RKO (cell line): ENCODE measurements at regions not wholly inside any gene's neighbourhood (a gene's known extent, or its start where the extent isn't known, plus 50 kb on each side); places are given as distances from the start of the nearest gene placed in this dataset.
"Not testable (repeated sequence)": the region's sequence is repeated elsewhere in the genome, so short reads cannot be mapped to it uniquely, and the experiment has no call there.

Source experiments
- DNase-seq: peaks from one replicate; pipeline ENCODE4 v3.0.0-alpha.2; 2016; ENCODE audit warnings: low spot score

DNA sequence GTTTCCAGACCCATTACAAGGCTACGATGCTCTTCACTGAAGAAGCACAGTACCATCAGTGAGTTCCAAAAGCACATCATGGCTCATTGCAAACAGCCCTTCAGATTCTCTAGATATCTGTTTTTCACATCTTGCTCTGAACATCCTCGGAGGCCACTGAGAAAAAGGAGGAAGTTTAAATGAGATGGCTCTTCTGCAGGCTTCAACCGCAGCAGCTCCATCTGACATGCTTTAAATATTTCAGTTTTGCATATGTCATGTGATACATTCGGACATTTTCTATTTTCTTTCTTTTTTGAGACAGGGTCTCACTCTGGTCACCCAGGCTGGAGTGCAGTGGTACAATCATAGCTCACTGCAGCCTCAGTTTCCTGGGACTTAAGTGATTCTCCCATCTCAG is 396.8 kb downstream of the NPIPA8 start:
- DNase-seq = no peak

DNA sequence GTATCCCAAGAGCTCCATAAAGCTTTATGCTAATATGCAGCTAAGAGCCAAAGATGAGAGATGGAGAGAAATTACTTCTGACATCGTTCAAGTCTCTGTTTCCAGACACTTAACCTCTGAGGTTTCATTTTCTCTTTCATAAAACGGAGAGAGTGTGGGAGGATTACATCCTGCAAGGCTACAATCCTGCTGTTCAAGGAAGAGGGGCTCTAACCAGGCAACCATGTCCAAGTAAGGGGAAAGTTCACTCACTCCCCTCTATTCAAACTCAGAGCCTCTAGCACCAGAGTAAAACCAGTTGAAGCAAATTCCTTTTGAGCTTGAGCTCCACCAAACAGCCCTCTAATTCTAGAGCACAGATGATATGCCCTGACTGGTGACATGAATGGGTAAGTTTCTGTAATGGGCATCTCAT is 397.4 kb downstream of the NPIPA8 start:
- DNase-seq = no peak

DNA sequence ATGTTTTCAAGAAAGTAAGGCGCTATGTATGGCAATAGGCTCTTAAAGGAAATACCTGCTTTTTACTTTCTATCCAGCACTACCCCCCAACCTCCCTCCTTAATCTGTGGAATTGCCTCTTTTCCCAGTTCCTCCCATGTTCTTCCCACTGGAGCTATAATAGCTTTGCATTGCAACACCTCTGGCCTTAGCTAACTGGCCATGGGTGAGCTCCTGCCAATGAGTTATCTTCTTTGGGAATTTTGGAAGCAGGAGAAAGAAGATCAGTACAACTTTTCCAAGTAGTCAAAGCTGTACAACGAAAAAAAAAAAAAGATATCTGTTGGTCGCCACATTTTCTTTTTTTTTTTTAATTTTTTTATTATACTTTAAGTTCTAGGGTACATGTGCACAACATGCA is 398.0 kb downstream of the NPIPA8 start:
- DNase-seq = no peak

DNA sequence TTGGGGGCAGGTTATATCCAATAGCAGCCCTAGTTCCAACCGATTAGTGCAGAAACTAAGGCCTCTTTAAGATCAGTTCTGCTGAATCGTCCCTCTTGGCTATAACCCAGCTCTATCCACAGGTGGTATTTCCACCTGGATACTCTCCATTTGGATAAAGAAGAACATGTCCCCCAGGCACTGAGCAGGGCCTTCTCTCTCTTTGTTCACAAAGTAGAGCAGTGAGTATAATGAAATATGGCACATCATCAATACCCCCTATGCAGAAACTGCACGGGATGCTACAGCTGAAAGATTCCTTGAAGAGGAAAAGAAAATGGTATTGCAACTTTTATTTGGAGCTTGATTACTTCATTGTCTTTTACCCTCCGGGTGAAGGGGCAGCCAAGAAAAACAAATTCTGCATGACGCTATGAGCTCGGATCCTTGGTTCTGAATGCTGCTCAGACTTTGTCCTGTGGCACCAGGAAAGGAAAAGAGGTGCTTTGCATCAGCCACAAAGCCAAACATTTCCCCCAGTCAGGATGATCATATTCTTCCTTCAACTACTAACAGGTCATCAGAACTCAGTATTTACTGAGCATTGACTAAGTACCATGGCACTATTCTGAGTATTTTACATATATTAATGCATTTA is 399.7 kb downstream of the NPIPA8 start:
- DNase-seq = no peak

DNA sequence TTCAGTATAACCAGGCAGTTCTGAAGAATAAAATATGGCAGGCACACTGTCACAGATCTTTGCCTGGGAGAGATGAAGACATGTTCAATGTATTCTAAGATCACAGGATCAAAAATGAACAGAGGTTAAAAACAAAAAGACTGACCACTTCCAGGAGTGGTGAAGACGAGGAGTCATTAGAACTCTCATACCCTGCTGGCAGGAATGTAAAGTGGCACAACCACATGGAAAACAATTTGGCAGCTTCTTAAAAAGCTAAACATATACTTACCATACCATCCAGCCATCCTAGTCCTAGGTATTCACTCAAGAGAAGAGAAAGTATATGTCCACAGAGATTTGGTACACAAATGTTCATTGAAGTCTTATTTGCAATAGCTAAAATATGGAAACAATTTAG is 406.3 kb downstream of the NPIPA8 start:
- peak; percentile 17 for DNase-seq

DNA sequence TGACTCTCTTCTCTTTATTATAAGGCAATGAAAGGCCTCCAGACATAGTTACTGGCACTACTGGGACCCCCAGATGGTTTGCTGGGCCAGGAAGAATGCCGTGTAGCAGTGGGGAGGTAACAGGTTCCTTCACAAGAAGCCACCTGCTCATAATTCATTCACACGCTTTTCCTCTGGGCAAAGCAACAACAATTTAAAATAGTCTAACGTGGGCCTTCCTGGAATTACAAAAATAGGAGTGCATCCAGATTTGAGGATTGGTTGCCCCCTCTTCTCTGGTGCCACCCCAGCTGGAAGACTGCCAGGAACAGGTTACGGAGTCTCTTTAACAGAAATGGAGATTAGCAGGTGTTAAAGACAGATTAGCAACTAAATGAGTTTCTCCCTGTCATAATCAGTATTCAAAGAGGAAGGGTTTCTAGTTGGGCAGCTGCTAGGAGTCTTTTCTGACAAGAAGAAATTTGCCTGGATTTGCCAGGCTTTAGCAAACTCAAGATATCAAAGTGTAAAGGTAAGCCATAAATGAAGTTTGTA is 409.6 kb downstream of the NPIPA8 start:
- DNase-seq = no peak

DNA sequence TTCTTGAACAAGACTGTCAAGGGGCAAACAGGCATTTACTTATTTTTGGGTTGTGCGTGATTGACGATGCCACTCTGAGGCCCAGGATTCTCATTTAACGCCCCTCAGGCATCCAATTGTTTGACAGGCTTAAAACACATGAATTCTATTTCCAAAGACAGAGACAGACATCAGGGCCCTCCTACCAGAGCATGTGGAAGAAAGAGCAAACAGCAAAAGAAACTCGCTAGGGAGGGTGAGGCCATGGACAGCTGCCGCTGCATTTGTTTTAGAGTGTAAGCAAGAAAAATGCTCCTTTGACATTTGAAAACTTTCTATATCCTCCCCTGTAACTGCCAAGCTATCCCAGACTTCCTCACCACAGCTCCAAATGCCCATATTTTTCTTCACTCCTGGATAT is 410.1 kb downstream of the NPIPA8 start:
- DNase-seq = no peak

DNA sequence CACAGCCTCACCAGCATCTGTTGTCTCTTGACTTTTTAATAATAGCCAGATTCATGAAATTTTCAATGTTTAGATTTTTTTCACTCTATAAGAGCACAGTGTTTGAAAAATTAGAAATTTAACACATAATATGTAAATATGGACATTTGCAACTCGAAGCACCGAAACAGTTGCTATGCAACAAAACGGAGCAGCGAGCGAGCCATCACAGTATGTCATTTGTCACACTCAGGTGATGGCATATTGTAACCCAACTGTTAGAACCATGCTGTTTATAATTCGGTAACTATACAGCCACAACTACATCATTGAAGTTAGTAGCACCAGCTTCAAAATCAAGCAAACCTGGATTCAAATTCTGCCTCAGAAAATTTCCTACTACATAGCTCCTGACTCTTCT is 410.8 kb downstream of the NPIPA8 start:
- DNase-seq = no peak

DNA sequence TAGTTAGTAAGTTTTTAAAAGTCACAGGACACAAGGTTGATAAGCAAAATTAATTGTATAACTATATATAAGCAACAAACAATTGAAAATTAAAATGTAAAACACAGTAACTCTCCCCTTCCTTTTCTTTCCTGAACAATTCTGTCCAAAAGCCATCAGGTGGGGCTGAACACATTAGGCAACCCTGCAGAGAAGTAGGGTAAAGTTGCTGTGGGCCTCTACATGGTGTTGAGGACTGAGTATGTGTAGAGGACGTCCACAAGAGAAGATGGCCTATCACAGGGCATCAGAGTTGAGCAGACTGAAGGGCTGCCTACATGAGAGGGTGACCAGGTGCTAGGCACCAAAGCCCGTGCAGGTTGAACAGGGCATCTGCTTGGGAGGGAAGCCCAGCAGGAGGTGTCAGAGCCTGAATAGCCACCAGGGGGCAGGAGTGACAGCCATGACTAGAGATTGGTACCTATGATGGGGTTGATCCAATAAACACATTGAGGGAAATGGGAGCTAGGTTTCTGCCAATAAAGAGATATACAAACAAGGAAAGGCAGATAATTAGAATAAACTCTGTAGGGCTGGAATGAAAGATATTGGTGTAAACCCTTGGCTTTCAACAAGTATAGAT is 415.1 kb downstream of the NPIPA8 start:
- DNase-seq = peak; percentile 27

DNA sequence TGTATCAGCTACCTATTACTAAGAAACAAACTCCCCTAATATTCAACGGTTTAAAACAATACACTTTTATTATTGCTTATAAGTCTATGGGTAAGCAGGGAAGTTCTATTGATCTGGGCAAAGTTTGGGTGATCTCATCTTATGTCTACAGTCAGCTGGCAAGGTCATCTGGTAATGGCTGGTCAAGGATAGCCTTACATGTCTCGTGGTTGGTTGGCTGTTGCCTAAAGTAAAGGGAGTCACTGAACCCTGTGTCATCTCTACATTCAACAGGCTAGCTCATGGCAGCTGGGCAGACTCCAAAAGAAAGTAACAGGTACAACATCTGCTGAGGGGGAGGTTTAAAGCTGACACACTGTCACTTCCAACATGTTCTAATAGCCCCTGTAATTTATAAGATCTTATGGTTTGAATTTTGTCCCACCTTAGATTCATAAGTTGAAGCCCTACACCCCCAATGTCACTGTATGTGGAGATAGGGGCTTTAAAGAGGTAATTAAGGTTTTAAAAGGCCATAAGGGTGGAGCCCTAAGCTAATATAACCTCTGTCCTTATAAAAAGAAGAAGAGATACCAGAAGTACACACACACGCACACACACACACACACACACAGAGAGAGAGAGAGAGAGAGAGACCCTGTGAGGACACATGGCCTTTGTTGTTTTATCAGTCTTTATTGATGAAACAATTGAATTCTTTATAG is 419.1 kb downstream of the NPIPA8 start:
- DNase-seq = no peak

DNA sequence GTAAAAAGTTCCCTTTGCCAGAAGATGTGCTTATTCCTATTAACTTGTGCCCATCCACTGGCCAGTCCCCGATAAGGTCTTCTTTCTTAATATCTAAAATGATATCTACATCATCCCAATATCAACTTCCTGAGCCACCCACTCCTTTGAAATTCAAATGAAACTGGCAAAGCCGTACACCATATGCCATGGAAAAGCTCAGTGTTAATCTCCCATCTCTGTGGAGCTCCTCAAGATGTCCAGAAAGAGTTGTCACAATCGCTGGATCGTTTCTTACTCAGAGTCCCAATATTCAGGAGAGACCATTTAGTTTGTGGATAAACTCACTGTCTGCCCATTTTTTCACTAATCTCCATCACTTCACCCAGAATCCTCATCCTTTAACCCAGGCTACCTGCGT is 420.7 kb downstream of the NPIPA8 start:
- no peak for DNase-seq

DNA sequence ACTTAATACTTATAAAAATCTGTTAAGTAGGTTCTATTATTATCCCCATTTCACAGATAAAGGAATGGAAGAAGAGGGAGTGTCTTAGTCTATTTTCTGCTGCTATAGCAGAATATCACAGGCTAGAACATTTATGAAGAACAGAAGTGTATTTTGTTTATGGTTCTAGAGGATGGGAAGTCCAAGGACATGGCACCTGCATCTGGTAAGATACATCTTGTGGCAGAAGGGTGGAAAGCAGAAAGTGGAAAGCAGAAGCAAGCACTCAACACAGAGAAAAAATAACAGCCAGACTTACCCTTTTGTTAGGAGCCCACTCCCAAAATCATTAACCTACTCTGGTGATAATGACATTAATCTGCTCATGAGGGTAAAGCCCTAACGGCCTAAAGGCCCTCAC is 422.4 kb downstream of the NPIPA8 start:
- no peak for DNase-seq

DNA sequence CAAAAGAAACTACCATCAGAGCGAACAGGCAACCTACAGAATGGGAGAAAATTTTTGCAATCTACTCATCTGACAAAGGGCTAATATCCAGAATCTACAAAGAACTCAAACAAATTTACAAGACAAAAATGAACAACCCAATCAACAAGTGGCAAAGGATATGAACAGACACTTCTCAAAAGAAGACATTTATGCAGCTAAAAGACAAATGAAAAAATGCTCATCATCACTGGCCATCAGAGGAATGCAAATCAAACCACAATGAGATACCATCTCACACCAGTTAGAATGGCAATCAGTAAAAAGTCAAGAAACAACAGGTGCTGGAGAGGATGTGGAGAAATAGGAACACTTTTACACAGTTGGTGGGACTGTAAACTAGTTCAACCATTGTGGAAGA is 425.0 kb downstream of the NPIPA8 start:
- DNase-seq = not testable (repeated sequence)

DNA sequence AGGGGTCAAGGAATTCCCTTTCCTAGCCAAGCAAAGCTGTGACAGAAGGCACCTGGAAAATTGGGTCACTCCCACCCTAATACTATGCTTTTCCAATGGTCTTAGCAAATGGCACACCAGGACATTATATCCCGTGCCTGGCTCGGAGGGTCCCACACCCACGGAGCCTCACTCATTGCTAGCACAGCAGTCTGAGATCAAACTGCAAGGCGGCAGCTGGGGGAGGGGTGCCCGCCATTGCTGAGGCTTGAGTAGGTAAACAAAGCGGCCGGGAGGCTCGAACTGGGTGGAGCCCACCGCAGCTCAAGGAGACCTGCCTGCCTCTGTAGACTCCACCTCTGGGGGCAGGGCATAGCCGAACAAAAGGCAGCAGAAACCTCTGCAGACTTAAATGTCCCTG is 429.9 kb downstream of the NPIPA8 start:
- DNase-seq = not testable (repeated sequence)

DNA sequence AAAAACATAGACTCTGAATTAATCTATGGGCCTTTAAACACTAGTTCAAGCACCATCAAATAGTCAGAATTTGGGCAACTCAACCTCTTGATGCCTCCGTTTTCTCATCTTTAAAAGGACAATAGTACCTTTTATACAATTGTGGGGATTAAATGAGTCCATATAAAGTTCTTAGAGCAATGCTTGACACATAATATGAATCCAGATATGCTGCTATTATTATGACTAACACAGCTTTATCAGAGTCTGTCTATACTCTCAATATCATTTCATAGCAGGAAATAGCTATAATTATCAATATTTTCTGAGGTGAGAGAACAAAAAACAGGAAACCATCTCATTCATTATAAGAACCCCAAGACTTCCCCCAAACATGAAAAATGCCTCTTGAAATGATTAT is 430.5 kb upstream of the XYLT1 start:
- DNase-seq = no peak

DNA sequence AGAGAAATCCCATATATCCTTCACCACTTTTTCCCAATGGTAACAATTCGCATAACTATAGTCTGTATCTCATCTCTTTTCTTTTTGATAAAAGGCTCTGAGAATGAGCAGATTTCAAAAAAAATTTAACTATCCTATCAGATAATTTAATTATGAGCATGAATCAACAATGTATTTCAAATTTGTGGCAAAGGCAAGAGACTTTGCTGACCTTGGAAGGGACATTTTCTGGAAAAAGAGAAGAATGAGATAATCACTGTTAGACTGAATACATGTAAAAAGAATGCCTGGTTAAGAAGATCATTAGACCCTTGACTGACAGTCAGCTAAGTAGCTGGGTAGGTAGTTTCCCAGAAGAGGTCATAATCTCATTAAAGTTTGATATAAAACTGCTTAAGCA is 428.4 kb upstream of the XYLT1 start:
- no peak for DNase-seq

DNA sequence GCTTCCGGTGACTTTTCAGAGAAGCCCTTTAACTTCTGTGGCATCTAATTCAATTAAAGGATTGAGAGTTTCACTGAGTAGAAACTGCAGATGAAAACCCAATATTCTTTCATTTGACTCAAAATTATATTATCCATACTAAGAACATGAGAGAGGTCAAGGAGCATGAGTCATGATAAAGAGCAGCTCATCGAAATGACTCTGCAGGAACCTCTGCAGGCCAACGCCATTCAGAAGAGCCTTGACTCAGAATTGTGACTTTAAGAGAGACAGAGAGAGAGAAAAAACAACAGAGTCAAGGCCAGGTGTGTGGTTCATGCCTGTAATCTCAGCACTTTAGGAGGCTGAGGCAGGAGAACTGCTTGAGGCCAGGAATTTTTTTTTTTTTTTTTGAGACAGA is 417.2 kb upstream of the XYLT1 start:
- peak; percentile 29 for DNase-seq

DNA sequence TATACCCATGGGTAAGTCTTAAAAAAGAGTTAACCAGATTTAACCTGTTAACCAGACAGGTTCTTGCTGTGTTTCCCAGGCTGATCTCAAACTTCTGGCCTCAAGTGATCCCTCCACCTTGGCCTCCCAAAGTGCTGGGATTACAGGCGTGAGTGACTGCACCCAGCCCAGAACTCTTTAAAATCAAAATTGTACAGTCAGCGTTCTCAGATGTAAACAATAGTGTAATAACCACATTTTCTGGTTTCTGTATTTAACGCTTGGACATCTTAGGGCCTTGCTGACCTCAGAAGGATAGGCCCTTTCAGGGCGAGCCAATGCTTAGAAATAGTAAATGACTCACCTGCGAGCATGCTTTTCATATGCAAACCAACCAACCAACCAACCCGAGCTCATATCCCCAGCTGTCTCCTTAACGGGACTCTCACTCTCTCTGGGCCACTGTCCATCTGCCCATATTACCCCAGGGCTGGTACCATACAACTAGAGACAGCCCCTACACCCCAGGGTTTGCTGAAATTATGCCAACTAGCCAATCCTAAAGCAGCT is 415.0 kb upstream of the XYLT1 start:
- no peak for DNase-seq

DNA sequence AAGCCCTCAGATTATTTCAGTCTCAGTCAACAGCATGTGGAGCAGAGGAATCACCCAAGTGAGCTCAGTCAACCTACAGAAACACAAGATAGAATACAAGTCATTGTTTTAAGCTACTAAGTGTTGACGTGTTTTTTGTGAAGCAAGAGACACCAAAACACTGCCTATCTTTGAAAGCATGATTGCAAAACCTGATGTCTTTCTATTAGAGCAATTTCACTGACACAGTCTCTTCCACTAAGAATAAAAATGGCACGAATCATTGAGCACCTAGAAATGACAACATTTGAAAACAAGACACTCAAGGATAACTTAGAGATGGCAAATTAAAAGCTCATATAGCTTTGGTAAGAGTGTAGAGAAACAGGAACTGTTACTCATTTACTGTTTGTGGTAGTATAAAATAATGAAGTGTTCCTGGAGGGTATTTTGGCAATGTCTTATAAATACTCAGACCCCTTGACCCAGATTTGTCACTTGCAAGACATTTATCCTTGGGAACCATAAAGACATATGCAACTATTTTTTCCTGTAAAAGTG is 407.1 kb upstream of the XYLT1 start:
- no peak for DNase-seq

DNA sequence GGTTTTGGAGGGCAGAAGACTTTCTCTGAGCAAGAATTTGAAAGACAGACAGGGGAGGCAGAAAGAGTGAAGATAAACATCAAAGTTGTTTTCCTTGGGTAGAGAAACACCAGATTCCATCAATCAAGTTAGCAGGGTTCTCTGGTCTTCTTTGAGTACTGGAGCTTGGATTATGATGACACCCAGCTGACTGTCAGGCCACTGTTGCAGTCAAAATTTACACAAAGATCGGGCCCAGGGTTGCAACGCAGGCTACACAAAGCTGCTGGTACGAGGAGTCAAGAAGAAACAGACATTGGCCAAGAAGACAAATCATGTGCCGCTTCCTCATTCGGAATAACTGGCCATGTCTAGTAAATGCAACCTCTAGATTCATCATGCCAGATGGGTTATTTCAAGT is 396.2 kb upstream of the XYLT1 start:
- no peak for DNase-seq

DNA sequence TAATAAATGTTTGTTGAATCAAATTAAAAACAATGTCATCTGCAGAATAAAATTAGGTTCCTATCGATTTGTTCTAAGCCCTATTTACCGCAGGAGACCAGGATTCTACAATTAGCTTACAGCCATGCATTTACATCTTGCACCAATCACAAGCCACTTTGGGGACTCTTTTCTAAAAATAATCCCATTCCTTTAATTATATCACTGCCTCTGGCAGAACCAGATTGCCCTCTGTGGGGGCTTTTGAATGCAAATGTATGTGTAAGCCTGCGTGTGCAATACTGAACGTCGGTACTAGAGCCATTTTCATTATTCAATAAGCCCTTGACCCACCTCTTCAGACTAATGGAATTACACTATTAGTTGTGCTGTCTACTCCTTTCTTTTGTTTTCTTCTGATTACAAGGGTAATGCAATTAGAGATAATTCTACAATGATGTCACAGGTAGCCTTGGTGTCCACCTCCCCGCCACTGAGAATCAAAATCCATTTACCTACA is 391.3 kb upstream of the XYLT1 start:
- DNase-seq = no peak

DNA sequence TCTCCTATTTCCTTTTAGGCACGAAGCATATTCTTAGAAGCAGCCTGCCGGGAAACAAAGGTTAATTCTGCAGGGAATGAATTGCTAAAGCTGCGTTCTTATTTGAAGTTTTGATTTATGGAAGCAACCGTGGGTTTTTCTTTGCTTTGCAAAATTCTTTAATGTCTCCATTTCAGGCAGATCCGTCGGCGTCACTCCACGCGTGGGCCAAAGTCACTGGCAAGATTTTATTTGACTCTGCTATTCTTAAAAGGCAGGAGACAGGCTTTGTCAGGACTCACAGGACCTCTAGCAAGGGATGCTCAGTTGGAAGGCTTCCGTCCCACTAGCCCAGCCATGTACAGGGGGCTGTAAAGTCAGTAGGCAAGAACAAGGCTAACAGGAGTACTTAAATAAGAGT is 387.3 kb upstream of the XYLT1 start:
- DNase-seq = no peak

DNA sequence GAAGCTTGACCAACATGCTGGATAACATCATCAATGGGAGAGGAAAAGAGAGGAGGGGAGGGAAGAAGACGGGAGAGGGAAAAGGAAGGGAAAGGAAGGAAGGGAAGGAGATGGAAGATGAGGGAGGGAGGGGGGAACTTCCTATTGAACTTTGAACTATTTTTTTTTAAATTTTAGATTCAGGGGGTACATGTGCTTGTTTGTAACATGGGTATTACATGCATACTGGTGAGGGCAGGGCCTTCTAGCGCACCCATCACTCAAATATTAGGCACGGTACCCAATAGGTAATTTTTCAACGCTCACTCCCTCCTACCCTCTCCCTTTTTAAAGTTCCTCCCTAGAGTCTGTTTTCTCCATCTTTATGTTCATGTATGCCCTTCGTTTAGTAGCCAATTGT is 383.2 kb upstream of the XYLT1 start:
- DNase-seq = no peak
